ENCODE measurements at regions not wholly inside any gene's neighbourhood (a gene's known extent, or its start where the extent isn't known, plus 50 kb on each side); places are given as distances from the start of the nearest gene placed in this dataset.

GRCh38 chr9:75488719-75489110 lies 400.4 kb downstream of the OSTF1 start:
- no peaks in the 10 kb centered on the region for H3K27me3 Mint-ChIP-seq (ENCODE audit: insufficient read depth, unreplicated experiment)
- POLR2A ChIA-PET: no interaction called here
- CTCF ChIA-PET: interaction anchor here (0.6 kb wide), 1 partner anchor 69 kb away, joined by 3 read pairs; no protein-coding TSS in a partner anchor
- intact Hi-C loops (cut with micrococcal nuclease): no loop called here
- peaks cover 37% of the 10 kb centered on the region for H3K9me3 Mint-ChIP-seq (ENCODE audit: unreplicated experiment)
- no peak overlapping the region for H3K4me3 Mint-ChIP-seq (ENCODE audit: unreplicated experiment)
- no peaks in the 10 kb centered on the region for H3K36me3 Mint-ChIP-seq (ENCODE audit: insufficient read depth, unreplicated experiment)
- no peak overlapping the region for H3K27ac Mint-ChIP-seq (ENCODE audit: low read depth, unreplicated experiment)
- no peaks in the 10 kb centered on the region for H3K4me1 Mint-ChIP-seq (ENCODE audit: insufficient read depth, unreplicated experiment)
- no peak for DNase-seq (ENCODE audit: unreplicated experiment)
- no TSS peak for BruUV-seq (replicated peaks)
- no peak for TF ChIP-seq CTCF (IDR thresholded peaks at IDR 0.05; ENCODE audit: unreplicated experiment)

- BruUV-seq (replicated peaks): no TSS peak
- ChIA-PET CTCF (interaction anchor here (1.2 kb wide), 1 partner anchor 21 kb away, joined by 3 read pairs; no protein-coding TSS in a partner anchor), POLR2A (no interaction called here)
- intact Hi-C loops (cut with micrococcal nuclease): no loop called here
- Mint-ChIP-seq H3K27ac (ENCODE audit: low read depth, unreplicated experiment) (no peak overlapping the region), H3K4me1 (ENCODE audit: insufficient read depth, unreplicated experiment) (no peaks in the 10 kb centered on the region), H3K4me3 (ENCODE audit: unreplicated experiment) (no peak overlapping the region), H3K36me3 (ENCODE audit: insufficient read depth, unreplicated experiment) (no peaks in the 10 kb centered on the region), H3K9me3 (ENCODE audit: unreplicated experiment) (peaks cover 25% of the 10 kb centered on the region), H3K27me3 (ENCODE audit: insufficient read depth, unreplicated experiment) (no peaks in the 10 kb centered on the region)
- no peak for DNase-seq (ENCODE audit: unreplicated experiment)
- TF ChIP-seq CTCF (IDR thresholded peaks at IDR 0.05; ENCODE audit: unreplicated experiment): no peak
These were observed 400.1 kb upstream of the PCSK5 start for GRCh38 chr9:75490326-75490725.

- TF ChIP-seq CTCF (IDR thresholded peaks at IDR 0.05; ENCODE audit: unreplicated experiment): no peak
- BruUV-seq (replicated peaks): no TSS peak
- no peaks in the 10 kb centered on the region for H3K4me1 Mint-ChIP-seq (ENCODE audit: insufficient read depth, unreplicated experiment)
- H3K9me3 Mint-ChIP-seq (ENCODE audit: unreplicated experiment): peaks cover 13% of the 10 kb centered on the region
- no peaks in the 10 kb centered on the region for H3K27me3 Mint-ChIP-seq (ENCODE audit: insufficient read depth, unreplicated experiment)
- no peak overlapping the region for H3K4me3 Mint-ChIP-seq (ENCODE audit: unreplicated experiment)
- intact Hi-C loops (cut with micrococcal nuclease): no loop called here
- ChIA-PET CTCF (interaction anchor here (1.2 kb wide), 1 partner anchor 23 kb away, joined by 3 read pairs; no protein-coding TSS in a partner anchor), POLR2A (no interaction called here)
- no peak for DNase-seq (ENCODE audit: unreplicated experiment)
- no peak overlapping the region for H3K27ac Mint-ChIP-seq (ENCODE audit: low read depth, unreplicated experiment)
- H3K36me3 Mint-ChIP-seq (ENCODE audit: insufficient read depth, unreplicated experiment): no peaks in the 10 kb centered on the region
These were observed 398.9 kb upstream of the PCSK5 start for GRCh38 chr9:75491533-75491932.

GRCh38 chr9:75499812-75500211 lies 390.7 kb upstream of the PCSK5 start:
- no peak overlapping the region for H3K27ac Mint-ChIP-seq (ENCODE audit: low read depth, unreplicated experiment)
- CTCF ChIA-PET: interaction anchor here (0.6 kb wide), 1 partner anchor 45 kb away, joined by 4 read pairs; no protein-coding TSS in a partner anchor
- peaks cover 27% of the 10 kb centered on the region for H3K9me3 Mint-ChIP-seq (ENCODE audit: unreplicated experiment)
- POLR2A ChIA-PET: no interaction called here
- TF ChIP-seq CTCF (IDR thresholded peaks at IDR 0.05; ENCODE audit: unreplicated experiment): no peak
- no peak for DNase-seq (ENCODE audit: unreplicated experiment)
- H3K36me3 Mint-ChIP-seq (ENCODE audit: insufficient read depth, unreplicated experiment): no peaks in the 10 kb centered on the region
- intact Hi-C loops (cut with micrococcal nuclease): no loop called here
- BruUV-seq (replicated peaks): no TSS peak
- H3K4me3 Mint-ChIP-seq (ENCODE audit: unreplicated experiment): no peak overlapping the region
- no peaks in the 10 kb centered on the region for H3K4me1 Mint-ChIP-seq (ENCODE audit: insufficient read depth, unreplicated experiment)
- no peaks in the 10 kb centered on the region for H3K27me3 Mint-ChIP-seq (ENCODE audit: insufficient read depth, unreplicated experiment)

All from MCF 10A (cell line).